Middle frontal gyrus (tissue), 1 donor: ENCODE measurements at regions not wholly inside any gene's neighbourhood (a gene's known extent, or its start where the extent isn't known, plus 50 kb on each side); places are given as distances from the start of the nearest gene placed in this dataset.

Experiments
- DNase-seq: peaks from one replicate; pipeline ENCODE4 v3.0.0-alpha.2; 2015; ENCODE audit warnings: low spot score; ENCODE audit errors: extremely low spot score

- DNase-seq = no peak
Measured at GRCh38 chr1:238052496-238053266, 162.0 kb upstream of the ZP4 start.

- DNase-seq = no peak
Measured at GRCh38 chr1:238029126-238029525, 138.4 kb upstream of the ZP4 start.

- no peak for DNase-seq
Measured at GRCh38 chr1:238027366-238027765, 136.6 kb upstream of the ZP4 start.

GRCh38 chr1:238023137-238023536 is 132.4 kb upstream of the ZP4 start:
- no peak for DNase-seq

- no peak for DNase-seq
Measured at GRCh38 chr1:238018214-238018613, 127.5 kb upstream of the ZP4 start.

GRCh38 chr1:238006779-238007178 is 116.1 kb upstream of the ZP4 start:
- no peak for DNase-seq

GRCh38 chr1:238005116-238005515 is 114.4 kb upstream of the ZP4 start:
- DNase-seq = no peak

GRCh38 chr1:238001818-238002217 is 111.1 kb upstream of the ZP4 start:
- DNase-seq = no peak

- DNase-seq = no peak
Measured at GRCh38 chr1:237999426-238000052, 108.8 kb upstream of the ZP4 start.

GRCh38 chr1:237998581-237998980 is 107.9 kb upstream of the ZP4 start:
- no peak for DNase-seq

GRCh38 chr1:237983496-237983895 is 92.8 kb upstream of the ZP4 start:
- no peak for DNase-seq

GRCh38 chr1:237981223-237981622 is 90.5 kb upstream of the ZP4 start:
- DNase-seq = no peak

GRCh38 chr1:237976331-237976730 is 85.6 kb upstream of the ZP4 start:
- DNase-seq = no peak

- DNase-seq = no peak
Measured at GRCh38 chr1:237975903-237976302, 85.2 kb upstream of the ZP4 start.

- no peak for DNase-seq
Measured at GRCh38 chr1:237975376-237975775, 84.7 kb upstream of the ZP4 start.

- no peak for DNase-seq
Measured at GRCh38 chr1:237972186-237972585, 81.5 kb upstream of the ZP4 start.

- no peak for DNase-seq
Measured at GRCh38 chr1:237962985-237963384, 72.3 kb upstream of the ZP4 start.

- no peak for DNase-seq
Measured at GRCh38 chr1:237961754-237962153, 71.0 kb upstream of the ZP4 start.

- DNase-seq = no peak
Measured at GRCh38 chr1:237959838-237960237, 69.1 kb upstream of the ZP4 start.

- no peak for DNase-seq
Measured at GRCh38 chr1:237953238-237953637, 62.5 kb upstream of the ZP4 start.
